ENCODE measurements at regions not wholly inside any gene's neighbourhood (a gene's known extent, or its start where the extent isn't known, plus 50 kb on each side); places are given as distances from the start of the nearest gene placed in this dataset.
"Not testable (repeated sequence)": the region's sequence is repeated elsewhere in the genome, so short reads cannot be mapped to it uniquely, and the experiment has no call there.

GRCh38 chr1:229152311-229152710 lies 118.6 kb upstream of the RAB4A start:
- DNase-seq (ENCODE audit: low read depth): no peak

GRCh38 chr1:229153955-229154548 lies 116.9 kb upstream of the RAB4A start:
- no peak for DNase-seq (ENCODE audit: low read depth)

- no peak for DNase-seq (ENCODE audit: low read depth)
Observed at GRCh38 chr1:229154811-229155210, 116.1 kb upstream of the RAB4A start.

- DNase-seq (ENCODE audit: low read depth): no peak
Observed at GRCh38 chr1:229155472-229155871, 115.4 kb upstream of the RAB4A start.

- DNase-seq (ENCODE audit: low read depth): peak; percentile 6
Observed at GRCh38 chr1:229156872-229157271, 114.0 kb upstream of the RAB4A start.

- DNase-seq (ENCODE audit: low read depth): no peak
Observed at GRCh38 chr1:229157480-229157879, 113.4 kb upstream of the RAB4A start.

- peak; percentile 6 for DNase-seq (ENCODE audit: low read depth)
Observed at GRCh38 chr1:229158341-229158921, 112.5 kb upstream of the RAB4A start.

- no peak for DNase-seq (ENCODE audit: low read depth)
Observed at GRCh38 chr1:229158927-229159326, 112.0 kb upstream of the RAB4A start.

- no peak for DNase-seq (ENCODE audit: low read depth)
Observed at GRCh38 chr1:229159668-229160544, 111.0 kb upstream of the RAB4A start.

- DNase-seq (ENCODE audit: low read depth): no peak
Observed at GRCh38 chr1:229161740-229162139, 109.2 kb upstream of the RAB4A start.

GRCh38 chr1:229162825-229163515 lies 107.9 kb upstream of the RAB4A start:
- DNase-seq (ENCODE audit: low read depth): no peak

- no peak for DNase-seq (ENCODE audit: low read depth)
Observed at GRCh38 chr1:229164348-229164747, 106.6 kb upstream of the RAB4A start.

GRCh38 chr1:229164836-229165735 lies 105.8 kb upstream of the RAB4A start:
- no peak for DNase-seq (ENCODE audit: low read depth)

- no peak for DNase-seq (ENCODE audit: low read depth)
Observed at GRCh38 chr1:229167318-229167717, 103.6 kb upstream of the RAB4A start.

GRCh38 chr1:229169399-229169798 lies 101.5 kb upstream of the RAB4A start:
- DNase-seq (ENCODE audit: low read depth): no peak

- no peak for DNase-seq (ENCODE audit: low read depth)
Observed at GRCh38 chr1:229170274-229170673, 100.6 kb upstream of the RAB4A start.

- no peak for DNase-seq (ENCODE audit: low read depth)
Observed at GRCh38 chr1:229170778-229171505, 100.0 kb upstream of the RAB4A start.

GRCh38 chr1:229171934-229172333 lies 99.0 kb upstream of the RAB4A start:
- DNase-seq (ENCODE audit: low read depth): no peak

GRCh38 chr1:229173491-229174476 lies 97.1 kb upstream of the RAB4A start:
- not testable (repeated sequence) for DNase-seq (ENCODE audit: low read depth)
